A204.1 (cell line): ENCODE measurements at regions not wholly inside any gene's neighbourhood (a gene's known extent, or its start where the extent isn't known, plus 50 kb on each side); places are given as distances from the start of the nearest gene placed in this dataset.
"Not testable (repeated sequence)": the region's sequence is repeated elsewhere in the genome, so short reads cannot be mapped to it uniquely, and the experiment has no call there.

Source experiments
- FAIRE-seq: peaks from 2 replicates; lab custom pipeline; 2012; peaks lifted over from hg19 to GRCh38; lab: Jason Lieb, UNC

DNA sequence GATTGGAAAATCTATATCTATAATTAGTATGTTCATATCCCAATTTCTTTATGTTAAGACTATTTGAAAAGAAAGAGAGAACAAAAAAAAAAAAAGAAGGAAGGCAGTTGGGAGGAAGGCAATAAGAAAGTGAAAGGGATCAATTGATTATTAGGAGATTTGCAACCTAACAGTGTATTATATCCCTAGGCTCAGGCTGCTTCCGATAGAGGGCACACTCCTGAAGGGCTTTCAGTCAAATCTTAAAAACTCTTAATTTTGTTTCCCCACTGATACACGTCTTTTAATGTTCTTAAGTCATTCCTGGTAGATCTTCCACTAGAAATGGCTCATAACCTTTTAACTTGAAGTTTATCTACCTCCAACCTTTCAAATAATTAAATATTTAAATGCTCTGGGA is 763.9 kb downstream of the BCL11A start:
- no peak for FAIRE-seq

DNA sequence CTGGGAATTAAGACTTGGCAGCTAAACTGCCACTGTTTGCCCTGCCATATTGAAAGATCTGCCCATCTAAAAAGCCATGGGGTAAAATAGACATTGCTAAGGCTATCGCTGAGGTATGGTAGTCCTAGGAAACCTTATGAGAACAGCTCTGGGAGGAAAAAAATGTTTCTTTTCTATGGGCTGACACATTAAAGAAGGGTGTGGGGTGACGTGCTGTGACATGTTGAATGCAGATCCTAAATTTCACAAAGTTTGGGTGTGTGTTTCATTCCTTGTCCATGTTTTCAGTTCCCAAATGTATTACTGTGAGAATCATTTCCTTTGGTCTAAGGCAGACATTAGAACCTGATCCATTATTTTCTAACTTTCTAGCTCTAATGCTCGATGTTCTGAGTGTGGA is 766.4 kb downstream of the BCL11A start:
- no peak for FAIRE-seq

DNA sequence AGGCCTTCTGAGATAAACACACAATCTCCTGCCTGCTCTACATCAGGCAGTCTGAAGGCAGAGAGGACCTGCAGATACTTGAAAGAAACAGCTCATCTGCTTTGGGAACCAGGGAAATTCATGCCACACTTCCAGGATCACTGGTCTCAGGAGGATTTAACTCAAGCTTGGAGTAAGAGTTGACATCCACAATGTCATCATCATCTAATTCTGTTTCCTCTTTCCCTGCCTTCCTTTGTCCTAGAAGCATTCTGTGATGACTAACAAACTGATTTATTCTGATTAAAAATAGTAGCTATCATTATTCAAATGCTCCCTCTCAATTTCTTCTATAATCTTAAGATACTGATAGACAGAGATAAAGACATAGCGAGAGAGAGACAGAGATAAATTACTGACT is 766.8 kb downstream of the BCL11A start:
- FAIRE-seq, result no peak

DNA sequence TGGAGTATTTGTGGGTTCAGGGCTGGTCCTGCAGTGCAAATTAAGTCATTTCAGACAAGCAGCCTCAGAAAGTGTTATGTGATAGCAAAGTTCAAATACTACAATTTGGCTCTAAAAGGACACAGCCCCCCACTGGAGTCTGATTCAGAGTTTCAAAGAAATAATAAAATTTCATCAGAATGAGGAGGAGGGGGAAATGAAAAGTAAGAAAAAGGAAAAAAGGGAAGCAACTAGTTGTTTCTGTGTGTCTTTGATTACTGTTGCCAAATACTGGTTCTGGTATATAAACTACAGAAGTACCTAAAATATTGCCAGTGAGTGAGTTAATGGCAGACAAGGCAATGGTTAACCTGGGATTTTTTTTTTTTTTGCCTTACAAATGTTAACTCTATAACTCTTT is 773.9 kb downstream of the BCL11A start:
- FAIRE-seq, result no peak

DNA sequence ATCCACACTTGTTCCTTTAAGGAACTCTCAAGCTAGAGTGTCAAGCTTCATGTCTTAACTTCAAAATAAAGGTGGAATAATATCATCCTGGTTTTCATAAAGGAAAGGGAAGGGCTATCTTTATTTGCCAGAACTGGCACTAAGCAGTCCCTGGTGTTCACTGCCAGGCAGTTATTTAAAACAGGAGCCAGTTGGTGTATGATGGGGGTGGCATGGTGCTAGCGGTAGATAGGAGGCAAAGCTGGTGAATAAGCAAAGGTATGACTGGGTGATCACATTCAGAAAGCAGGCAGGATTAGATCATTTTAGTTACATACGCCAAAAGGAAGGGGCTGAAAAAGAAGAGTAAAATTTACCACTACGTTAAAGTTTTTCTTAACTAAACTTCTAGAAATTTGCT is 776.3 kb downstream of the BCL11A start:
- FAIRE-seq, result no peak

DNA sequence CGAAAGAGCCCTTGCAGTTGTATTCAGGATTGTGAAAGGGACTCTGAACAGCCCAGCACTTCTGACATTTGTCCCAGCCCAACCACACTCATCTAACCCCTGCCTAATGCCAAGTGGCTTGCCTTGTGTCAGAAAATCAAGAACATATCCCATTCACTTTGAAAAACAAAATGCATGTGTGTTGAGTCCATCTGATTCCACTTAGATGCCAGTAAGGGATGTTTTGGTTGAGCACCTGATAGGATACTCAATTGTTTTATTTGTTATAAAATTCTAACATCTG is 776.8 kb downstream of the BCL11A start:
- no peak for FAIRE-seq

DNA sequence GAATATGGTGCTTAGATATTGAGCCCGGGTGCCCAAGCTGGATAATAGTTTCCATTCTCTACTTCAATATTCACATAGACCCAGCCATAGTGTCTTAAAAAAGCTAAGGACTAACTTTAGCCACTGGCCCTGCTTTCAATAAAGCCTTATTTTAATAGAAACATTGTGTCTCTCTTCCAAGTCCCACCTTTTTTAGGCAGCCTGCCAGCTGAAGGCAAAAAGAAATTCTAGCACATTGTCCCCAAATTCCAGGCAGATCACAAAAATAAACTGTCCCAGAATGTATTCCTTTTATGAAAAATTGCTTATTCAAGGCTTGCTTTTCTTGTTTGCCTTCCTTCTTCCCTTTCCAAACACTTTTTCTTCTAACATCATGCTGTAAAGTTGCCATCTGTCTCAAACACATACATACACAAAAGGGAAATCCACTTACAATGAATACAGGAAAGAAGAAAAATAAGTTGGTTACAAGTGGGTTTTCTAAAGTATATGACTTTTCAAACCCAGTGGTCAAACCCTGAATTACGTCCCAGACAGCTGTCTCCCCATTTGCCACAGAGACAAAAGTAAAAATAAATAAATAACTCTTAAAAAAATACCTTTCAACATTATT is 778.5 kb downstream of the BCL11A start:
- FAIRE-seq, result no peak

DNA sequence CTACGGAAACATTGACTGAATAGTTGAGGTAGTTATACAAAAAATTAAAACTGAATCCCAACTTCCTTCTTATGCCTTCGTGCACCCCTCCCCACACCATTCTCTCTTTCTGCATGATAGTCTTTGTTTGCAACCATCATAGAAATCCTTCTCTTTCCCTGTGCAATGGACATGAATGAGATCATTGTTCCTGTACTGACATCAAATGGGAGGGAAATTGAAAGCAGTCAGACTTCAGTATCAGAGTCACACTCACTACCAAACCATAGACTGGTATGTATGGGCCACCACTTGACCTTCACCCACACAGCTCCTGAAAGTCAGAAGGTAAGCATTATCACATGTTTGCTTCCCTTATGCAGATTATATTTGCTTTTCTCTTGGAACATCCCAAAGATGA is 782.8 kb downstream of the BCL11A start:
- no peak for FAIRE-seq

DNA sequence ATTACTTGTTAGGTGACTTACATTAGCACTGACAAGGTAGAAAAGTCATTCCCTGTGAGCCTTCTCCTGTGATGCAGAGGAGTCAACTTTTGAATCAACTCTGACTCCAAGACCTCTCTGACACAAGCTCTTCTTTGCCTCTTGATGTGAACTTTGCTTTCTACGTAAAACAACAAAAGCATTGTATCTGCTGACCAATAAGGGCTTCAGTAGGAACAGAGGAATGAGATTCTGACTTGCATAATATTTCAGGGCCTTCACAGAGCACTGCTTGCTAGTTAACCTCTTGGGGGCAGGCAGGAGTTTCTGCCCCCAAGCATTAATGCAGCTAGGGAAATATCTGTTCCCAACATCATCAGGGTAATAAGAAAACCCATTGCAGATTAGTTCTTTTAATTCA is 791.5 kb downstream of the BCL11A start:
- FAIRE-seq, result no peak

DNA sequence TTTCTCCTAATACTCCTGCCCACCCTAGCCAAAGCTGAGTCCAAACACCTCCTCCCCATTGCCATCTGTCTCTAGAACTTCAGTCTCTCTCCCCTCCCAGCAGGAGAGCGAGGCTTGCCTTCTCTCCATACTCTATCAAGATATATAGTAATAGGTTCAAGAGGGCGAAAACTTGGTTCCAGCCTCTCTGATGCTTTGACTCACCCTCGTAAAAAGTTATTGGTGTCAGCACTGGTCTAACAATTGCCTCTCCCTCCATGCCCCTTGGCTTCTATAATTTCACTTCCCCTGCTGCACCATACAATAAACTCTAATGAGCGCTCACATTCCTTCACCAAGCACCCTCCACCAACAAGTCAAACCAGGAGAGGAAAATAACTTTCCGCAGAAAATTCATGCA is 797.3 kb downstream of the BCL11A start:
- no peak for FAIRE-seq

DNA sequence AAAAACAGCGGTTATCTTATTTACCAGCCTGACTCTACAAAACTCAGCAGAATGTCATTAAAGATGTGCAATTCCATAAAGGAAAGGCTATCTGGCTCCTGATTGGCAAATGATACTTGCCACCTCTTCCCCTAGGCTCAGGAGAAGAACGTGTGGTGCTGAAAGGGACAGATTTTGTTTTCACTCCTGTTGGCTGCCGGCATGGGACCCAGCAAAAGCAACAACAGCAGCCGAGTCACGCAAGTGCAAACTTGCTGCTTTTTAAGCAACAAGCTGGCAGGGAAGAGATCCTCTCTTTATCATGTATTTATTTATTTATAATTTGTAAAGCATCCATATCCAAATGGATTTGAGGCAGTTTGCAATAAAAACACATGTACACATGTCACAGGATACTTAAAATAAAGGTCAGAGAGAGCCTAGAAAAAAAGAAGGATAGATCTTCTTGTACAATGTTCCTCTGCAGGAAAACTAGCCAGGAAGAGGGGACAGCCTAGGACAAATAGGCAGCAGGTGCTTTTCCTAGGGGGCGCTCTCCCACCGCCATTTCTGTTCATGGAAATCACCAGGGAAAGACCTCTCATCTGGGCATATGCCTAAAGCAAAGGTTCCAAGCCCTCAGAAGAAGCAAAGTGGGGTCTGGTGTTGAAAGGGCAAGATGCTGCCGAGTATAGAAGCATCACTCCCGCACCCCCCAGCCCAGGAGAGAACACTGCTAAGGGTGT is 799.3 kb downstream of the BCL11A start:
- FAIRE-seq, result no peak

DNA sequence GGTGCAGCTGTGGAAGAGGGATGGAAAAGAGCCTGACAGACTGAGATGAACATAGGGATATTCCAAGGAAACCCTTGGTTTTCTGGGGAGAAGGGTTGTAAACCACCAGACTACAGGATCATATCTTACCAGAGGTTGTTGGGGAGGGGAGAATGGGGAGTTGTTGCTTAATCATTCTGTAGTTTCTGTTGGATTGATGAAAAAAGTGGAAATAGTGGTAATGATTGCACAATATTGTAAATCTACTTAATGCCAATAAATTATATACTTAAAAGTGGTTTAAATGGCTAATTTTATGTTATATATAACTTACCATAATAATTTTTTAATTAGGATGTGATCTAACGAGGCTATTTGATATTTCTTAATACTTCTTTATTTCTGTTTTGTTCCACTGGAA is 800.9 kb downstream of the BCL11A start:
- FAIRE-seq, result no peak

DNA sequence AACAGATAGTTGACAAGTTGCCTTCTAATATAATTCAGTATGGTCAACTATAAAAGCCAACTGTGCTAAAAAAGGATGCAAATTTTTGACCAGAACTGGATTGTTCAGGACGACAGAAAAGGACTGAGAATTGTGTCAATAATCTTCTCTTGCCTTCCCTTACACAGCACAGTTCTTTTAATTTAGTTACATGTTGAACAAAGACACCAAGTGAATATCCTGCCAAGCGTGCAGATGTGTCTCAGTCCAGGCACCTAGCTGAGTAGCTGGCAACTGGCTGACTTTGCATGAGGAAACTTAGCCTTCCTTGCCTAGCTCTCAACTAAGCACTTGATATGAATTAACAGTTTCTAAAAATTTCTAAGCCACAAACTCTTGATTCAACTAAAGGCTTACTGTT is 801.4 kb downstream of the BCL11A start:
- no peak for FAIRE-seq

DNA sequence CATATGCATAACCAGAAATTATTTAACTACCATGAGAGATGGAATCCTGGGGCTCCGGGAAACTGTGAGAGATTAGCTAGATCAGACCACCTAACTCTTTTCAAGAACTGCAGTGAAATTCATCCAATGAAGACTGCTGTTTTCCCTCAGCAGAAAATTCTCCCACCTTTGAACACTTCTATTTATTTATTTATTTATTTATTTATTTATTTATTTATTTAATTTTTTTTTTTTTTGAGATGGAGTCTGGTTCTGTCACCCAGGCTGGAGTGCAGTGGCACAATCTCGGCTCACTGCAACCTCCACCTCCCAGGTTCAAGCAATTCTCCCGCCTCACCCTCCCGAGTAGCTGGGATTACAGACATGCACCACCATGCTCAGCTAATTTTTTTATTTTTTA is 802.2 kb downstream of the BCL11A start:
- not testable (repeated sequence) for FAIRE-seq

DNA sequence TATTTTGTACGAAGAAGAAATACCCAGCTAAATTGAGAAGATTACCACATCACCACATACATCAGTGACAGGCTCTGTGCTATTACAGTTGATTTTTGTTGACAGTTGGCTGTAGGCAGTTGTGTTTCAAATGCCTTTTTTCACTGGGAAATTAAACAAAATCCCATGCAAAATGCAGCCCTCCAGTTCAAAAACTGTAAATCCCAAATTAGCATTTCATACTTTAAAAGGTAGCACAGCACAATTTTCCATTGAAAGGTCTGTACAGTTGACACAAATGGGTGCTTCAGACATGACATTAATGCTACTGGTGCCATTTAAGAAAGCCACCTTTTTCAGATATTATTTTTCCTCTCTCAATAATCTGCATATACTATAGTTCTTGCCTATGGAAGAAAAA is 807.2 kb downstream of the BCL11A start:
- no peak for FAIRE-seq

DNA sequence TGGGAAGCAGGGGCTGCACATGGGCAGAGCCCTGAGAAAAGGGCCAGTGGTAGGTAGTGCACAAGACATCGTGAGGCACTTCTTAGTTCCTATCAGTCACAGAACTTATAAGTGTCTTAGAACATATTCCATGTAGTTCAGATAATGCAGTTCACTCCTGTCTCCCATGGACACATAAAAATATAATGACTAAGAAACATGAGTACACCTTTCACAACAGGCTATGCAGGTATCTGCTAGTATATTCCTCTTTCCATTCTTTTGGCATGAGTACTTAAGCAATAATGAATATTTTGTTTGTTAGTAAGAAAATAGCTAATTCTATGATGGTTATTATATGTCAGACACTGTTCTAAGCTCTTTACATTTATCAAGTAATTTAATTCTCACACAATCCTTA is 808.4 kb downstream of the BCL11A start:
- FAIRE-seq, result no peak

DNA sequence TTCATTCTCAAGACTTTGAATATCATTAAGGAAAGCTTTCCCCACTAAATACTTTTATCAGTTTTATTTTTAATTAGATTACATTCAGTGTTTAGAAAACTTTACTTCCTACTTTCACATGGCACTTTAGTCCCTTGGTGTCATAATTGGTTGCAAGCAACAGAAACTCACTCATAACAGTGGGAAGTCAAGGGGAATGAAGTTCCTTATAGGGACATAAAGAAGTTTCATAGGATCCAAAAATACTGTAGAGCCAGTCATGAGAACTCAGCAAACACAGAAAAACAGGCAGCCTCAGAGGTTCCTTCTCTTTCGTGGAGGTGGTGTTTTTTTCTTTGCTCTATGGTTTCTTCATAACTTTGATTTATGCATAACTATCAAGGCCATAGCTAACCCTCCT is 809.0 kb downstream of the BCL11A start:
- no peak for FAIRE-seq

DNA sequence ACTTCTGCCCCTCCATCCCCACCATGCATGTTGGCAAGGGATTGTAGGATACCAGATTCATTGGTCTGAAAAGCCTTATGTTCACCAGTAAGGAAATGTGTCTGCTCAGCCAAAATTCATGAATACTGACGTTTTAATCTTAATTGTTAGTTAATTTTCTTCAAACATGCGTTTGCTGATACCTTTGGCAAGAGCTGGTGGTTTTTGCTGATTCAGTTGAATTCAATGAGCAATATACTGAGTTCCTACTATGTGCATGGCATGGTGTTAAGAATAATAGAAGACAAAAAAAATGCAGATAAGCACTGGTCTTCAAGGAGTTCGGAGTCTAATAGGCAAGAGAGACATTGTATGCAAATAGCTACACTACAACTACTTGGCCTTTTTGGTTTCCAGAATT is 811.6 kb downstream of the BCL11A start:
- no peak for FAIRE-seq

DNA sequence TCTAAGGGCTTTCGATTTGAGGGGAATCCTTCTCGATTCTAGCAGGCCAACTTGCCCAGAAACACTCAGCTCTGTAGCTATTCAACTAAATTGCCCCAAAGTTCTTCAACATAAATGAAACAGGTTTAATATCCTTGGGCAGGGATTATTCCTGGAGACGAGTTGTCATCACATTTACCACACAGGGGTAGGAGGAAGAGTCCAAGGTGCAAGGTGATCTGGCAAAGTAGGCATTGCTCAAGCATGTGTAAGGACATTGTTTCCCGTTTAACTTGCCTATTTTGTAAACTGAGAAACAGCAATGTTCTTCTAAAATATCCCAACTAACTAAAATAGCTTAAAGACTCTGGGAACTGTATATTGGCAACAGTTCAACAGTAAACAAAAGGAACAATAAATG is 814.3 kb downstream of the BCL11A start:
- FAIRE-seq, result no peak

DNA sequence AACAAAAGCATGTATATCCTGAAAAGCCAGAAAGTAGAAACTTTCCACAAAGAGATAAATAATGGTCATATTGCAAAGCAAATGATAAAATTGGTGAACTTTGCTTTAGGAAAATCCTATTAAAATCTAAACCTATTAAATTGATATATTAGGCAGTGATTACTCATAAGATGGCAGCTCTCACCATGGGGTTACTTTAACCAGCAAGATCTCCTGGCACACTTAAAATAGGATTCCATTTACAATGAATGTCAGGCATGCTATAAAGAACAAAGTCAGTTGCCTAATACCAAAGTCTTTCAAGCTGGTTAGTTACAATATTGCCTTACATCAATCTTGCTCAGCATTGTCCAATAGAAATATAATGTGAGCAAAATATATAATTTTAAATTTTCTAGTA is 816.2 kb downstream of the BCL11A start:
- FAIRE-seq, result no peak

DNA sequence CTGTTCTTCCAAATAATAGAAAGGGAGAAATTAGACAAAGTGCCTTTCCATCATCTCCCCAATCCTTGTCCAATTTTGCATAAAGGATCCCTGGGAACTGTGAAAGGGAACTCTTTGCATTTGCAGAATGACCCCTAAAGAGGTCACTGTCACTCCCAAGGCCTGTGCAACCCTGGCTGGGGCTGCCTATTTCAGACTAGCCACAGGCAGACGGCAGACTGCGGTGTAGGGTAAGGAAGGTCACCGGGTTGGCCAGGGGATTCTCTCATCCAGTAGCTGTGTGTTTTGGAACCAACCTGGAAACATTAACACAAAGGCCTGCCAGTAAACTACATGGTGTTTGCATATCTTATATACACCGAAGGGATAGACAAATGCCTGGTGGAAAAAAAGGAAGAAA is 818.7 kb downstream of the BCL11A start:
- no peak for FAIRE-seq

DNA sequence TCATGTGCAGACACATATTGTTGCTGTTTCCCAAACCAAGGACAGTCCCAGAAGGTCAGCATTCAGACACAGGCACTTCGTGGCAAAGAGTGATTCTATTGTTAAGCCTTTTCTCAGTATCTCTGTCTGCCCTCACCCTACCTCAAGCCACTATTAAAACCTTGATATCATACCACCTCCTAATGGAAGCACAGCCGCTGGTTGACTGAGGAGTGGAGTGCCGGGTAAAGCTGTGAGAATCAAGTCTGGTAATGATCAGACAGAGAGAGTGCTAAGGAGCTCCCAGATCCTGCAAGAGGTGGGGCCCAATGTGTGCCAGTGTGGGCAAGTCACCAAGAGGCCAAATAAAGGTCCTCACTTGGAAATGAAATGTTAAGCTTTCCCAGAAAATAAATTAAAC is 819.5 kb downstream of the BCL11A start:
- FAIRE-seq, result no peak

DNA sequence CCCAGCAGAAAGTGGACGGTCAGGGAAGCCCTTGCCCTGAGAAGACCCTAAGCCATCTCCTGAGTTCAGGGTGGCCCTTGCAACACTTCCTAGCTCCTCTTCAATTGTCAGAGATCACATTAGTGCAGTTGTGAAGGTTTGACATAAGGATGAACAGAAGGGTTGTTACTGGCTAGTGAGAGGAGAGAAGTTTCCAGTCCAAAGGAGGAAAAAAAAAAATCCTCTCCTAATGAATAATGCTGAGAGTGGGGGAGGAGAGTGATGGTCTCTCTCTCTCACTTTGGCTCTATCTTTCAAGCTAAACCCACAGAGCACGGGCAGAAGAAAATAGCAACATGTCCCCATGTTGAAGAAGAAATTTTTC is 819.9 kb downstream of the BCL11A start:
- no peak for FAIRE-seq

DNA sequence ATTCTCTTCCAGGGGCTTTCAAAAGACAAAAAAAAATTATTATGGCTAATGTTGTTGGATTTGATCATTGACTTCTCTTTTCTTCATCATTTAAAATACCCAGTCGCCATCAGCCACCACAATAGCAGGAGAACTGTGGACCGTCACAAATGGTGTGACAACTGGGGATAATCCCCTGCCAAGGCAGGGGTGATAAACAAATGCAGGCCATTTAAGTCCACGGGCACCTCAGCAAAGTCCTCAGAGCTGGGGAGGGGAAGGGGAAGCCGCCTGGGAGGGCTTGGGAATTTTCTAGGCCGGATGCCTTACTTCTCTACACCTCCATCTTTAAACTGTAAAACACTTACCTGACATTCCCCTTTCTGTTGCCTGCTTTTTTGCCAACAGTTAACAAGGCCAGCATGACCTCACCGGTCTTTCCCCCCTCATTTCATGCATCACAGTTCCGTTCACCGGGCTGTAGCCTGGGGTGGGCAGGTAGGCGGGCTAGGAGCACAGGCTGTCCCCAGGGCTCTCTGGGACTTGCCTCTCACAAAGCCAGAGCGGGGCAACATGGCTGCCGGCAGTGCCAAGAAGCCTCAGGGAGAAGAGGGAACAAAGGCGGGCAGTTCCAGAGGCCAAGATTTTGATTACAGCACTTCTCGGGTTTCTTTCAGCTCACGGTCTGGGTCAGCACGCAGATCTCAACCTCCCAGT is 820.4 kb downstream of the BCL11A start:
- FAIRE-seq, result no peak
